ENCODE measurements at regions not wholly inside any gene's neighbourhood (a gene's known extent, or its start where the extent isn't known, plus 50 kb on each side); places are given as distances from the start of the nearest gene placed in this dataset.

DNA sequence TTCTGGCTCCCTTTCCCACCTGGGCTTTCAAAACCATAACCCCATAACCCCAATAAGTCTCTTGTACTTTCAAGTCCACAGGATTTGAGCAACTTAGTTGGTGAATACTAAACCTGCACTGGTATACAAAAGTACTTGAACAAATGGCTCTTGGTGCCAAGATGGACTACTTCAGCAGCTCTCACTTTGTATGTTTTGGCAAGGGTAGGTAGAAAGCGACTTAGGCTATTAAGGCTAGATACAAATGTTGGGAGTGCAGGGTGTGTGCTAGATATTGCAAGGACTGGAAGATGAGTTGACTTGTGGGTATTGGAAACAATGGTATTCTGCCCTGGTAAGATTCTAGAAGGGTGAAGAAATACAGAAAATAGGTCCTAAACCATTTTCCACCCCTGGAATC lies 182.6 kb upstream of the MOCS1 start:
- Histone ChIP-seq H3K4me1 (ENCODE audit: control insufficient read depth in 5 of 5, insufficient read depth in 5 of 5, low read length in 5 of 5) (no peaks in the 10 kb centered on the region), H3K9me3 (ENCODE audit: control insufficient read depth in 5 of 5, low read length in 5 of 5) (peaks cover 0 to 2% (median 0%) of the 10 kb centered on the region in 5 donors), H3K36me3 (ENCODE audit: control insufficient read depth in 5 of 5, insufficient read depth in 5 of 5, low read length in 5 of 5) (no peaks in the 10 kb centered on the region), H3K27ac (ENCODE audit: low read depth, low read length) (no peak overlapping the region), H3K27me3 (ENCODE audit: control insufficient read depth in 5 of 5, insufficient read depth in 4 of 5, low read length in 5 of 5) (peaks cover 0 to 4% (median 3%) of the 10 kb centered on the region in 5 donors), H3K4me3 (ENCODE audit: low read depth in 1 of 5, low read length in 5 of 5) (no peak overlapping the region), H3K9ac (ENCODE audit: low read length in 5 of 5) (no peak overlapping the region)

DNA sequence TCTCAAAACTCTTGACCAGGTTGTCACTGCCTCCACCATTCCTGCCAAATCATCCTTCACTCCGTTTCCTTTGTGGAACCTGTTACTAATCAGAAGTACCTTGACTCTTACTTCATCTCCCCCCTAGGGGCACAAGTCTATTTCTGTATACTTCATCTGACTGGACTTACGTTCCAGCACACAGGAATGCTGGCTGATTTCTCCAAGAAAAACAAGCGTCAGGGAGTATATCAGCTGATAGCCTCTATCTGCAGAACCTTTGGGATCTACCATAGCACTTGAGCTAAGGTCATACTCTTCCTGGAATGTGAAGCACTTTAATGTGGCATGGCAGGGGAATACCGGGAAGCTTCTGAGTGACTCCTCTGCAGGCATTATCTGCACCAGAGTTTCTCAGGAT lies 178.1 kb upstream of the MOCS1 start:
- no peaks in the 10 kb centered on the region for H3K36me3 ChIP-seq (ENCODE audit: control insufficient read depth in 5 of 5, insufficient read depth in 5 of 5, low read length in 5 of 5)
- no peak overlapping the region for H3K9ac ChIP-seq (ENCODE audit: low read length in 5 of 5)
- no peak overlapping the region for H3K4me3 ChIP-seq (ENCODE audit: low read depth in 1 of 5, low read length in 5 of 5)
- H3K27ac ChIP-seq (ENCODE audit: low read depth, low read length), result no peak overlapping the region
- peaks cover 0 to 4% (median 3%) of the 10 kb centered on the region in 5 donors for H3K27me3 ChIP-seq (ENCODE audit: control insufficient read depth in 5 of 5, insufficient read depth in 4 of 5, low read length in 5 of 5)
- no peaks in the 10 kb centered on the region for H3K4me1 ChIP-seq (ENCODE audit: control insufficient read depth in 5 of 5, insufficient read depth in 5 of 5, low read length in 5 of 5)
- peaks cover 5 to 17% (median 11%) of the 10 kb centered on the region in 5 donors for H3K9me3 ChIP-seq (ENCODE audit: control insufficient read depth in 5 of 5, low read length in 5 of 5)

DNA sequence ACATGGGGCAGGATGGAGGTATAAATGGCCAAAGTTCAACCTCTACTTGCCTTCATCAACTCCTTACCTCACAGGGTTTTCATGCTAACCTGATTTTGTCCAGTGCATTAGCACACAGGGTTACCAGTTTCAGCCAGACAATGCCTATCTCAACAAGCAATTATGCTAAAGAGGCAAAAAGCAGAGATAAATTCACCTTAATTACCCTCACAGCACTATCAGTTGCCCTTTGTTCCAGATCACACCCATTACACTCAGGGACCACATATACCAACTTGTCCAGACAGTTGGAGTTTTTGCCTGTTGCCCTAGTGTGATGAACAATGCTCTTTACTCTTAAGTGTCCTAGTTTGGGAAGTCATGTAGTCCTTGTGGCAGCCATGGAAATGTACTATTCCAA lies 174.5 kb upstream of the MOCS1 start:
- Histone ChIP-seq H3K9ac (ENCODE audit: low read length in 5 of 5) (no peak overlapping the region), H3K27ac (ENCODE audit: low read depth, low read length) (no peak overlapping the region), H3K9me3 (ENCODE audit: control insufficient read depth in 5 of 5, low read length in 5 of 5) (peaks cover 3 to 24% (median 15%) of the 10 kb centered on the region in 5 donors), H3K4me3 (ENCODE audit: low read depth in 1 of 5, low read length in 5 of 5) (no peak overlapping the region), H3K4me1 (ENCODE audit: control insufficient read depth in 5 of 5, insufficient read depth in 5 of 5, low read length in 5 of 5) (no peaks in the 10 kb centered on the region), H3K36me3 (ENCODE audit: control insufficient read depth in 5 of 5, insufficient read depth in 5 of 5, low read length in 5 of 5) (no peaks in the 10 kb centered on the region), H3K27me3 (ENCODE audit: control insufficient read depth in 5 of 5, insufficient read depth in 4 of 5, low read length in 5 of 5) (peaks cover 0 to 4% (median 0%) of the 10 kb centered on the region in 5 donors)

DNA sequence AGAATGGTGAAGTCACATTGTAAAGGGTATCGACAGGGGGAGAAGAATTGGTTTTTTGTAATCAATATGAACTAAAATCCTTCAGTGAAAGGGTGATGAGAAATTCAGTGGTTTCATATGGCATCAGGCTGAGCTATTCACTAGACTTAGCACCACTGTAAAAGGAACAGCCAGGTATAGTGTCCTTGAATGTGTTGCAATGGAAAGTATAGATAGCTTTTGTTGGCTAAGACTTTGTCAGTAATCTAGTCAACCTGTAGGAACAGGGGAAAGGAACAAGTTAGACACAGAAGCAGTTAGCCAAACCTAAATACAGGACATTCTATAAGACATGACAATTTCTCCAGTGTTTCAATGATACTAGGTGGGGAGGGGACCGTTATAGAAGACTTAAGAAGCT lies 172.6 kb upstream of the MOCS1 start:
- no peaks in the 10 kb centered on the region for H3K27me3 ChIP-seq (ENCODE audit: control insufficient read depth in 5 of 5, insufficient read depth in 4 of 5, low read length in 5 of 5)
- H3K4me1 ChIP-seq (ENCODE audit: control insufficient read depth in 5 of 5, insufficient read depth in 5 of 5, low read length in 5 of 5), result no peaks in the 10 kb centered on the region
- peaks cover 3 to 27% (median 15%) of the 10 kb centered on the region in 5 donors for H3K9me3 ChIP-seq (ENCODE audit: control insufficient read depth in 5 of 5, low read length in 5 of 5)
- no peak overlapping the region for H3K9ac ChIP-seq (ENCODE audit: low read length in 5 of 5)
- H3K27ac ChIP-seq (ENCODE audit: low read depth, low read length), result no peak overlapping the region
- H3K36me3 ChIP-seq (ENCODE audit: control insufficient read depth in 5 of 5, insufficient read depth in 5 of 5, low read length in 5 of 5), result no peaks in the 10 kb centered on the region
- H3K4me3 ChIP-seq (ENCODE audit: low read depth in 1 of 5, low read length in 5 of 5), result no peak overlapping the region

DNA sequence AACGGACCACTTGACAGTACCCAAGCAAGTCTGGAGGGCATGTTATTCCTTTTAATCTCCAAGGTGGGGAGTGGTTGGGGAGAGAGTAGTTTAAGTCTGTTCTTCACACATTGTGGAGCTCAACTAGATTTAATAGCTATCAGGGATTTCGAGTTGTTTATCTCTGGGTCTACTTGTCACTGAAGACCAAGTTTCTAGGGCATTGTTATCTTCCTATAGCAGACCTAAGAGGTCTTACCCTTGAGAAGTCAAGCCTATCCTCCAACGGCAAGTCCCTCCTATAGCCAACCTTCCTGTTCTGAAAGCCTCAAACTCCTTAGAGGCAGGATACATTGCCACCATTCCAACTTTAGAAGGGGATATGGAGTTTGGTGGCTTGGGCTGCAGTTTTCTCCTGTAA lies 164.5 kb upstream of the MOCS1 start:
- no peak overlapping the region for H3K27ac ChIP-seq (ENCODE audit: low read depth, low read length)
- no peaks in the 10 kb centered on the region for H3K36me3 ChIP-seq (ENCODE audit: control insufficient read depth in 5 of 5, insufficient read depth in 5 of 5, low read length in 5 of 5)
- no peaks in the 10 kb centered on the region for H3K4me1 ChIP-seq (ENCODE audit: control insufficient read depth in 5 of 5, insufficient read depth in 5 of 5, low read length in 5 of 5)
- no peak overlapping the region for H3K4me3 ChIP-seq (ENCODE audit: low read depth in 1 of 5, low read length in 5 of 5)
- peaks cover 0 to 3% (median 0%) of the 10 kb centered on the region in 5 donors for H3K27me3 ChIP-seq (ENCODE audit: control insufficient read depth in 5 of 5, insufficient read depth in 4 of 5, low read length in 5 of 5)
- no peak overlapping the region for H3K9ac ChIP-seq (ENCODE audit: low read length in 5 of 5)
- peaks cover 0 to 3% (median 0%) of the 10 kb centered on the region in 5 donors for H3K9me3 ChIP-seq (ENCODE audit: control insufficient read depth in 5 of 5, low read length in 5 of 5)

DNA sequence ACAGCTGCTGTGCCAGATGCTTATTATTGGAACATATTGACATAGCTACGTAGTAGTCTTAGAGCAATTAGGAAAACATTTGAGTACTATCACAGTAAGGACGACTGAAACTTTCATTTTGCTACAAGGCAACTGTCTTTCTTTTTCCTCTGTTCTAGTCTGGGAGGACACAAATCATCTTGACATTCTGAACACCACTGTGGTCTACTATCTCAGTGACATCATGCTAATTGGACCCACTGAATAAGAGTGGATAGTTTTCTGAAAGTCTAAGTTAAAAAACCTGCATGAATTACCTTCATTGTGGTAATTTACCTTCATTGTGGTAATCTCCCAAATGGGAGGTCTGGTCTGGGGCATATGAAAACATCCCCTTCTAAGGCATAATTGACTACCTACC lies 163.3 kb upstream of the MOCS1 start:
- Histone ChIP-seq H3K9ac (ENCODE audit: low read length in 5 of 5) (no peak overlapping the region), H3K36me3 (ENCODE audit: control insufficient read depth in 5 of 5, insufficient read depth in 5 of 5, low read length in 5 of 5) (no peaks in the 10 kb centered on the region), H3K27ac (ENCODE audit: low read depth, low read length) (no peak overlapping the region), H3K9me3 (ENCODE audit: control insufficient read depth in 5 of 5, low read length in 5 of 5) (peaks cover 0 to 2% (median 0%) of the 10 kb centered on the region in 5 donors), H3K4me3 (ENCODE audit: low read depth in 1 of 5, low read length in 5 of 5) (no peak overlapping the region), H3K27me3 (ENCODE audit: control insufficient read depth in 5 of 5, insufficient read depth in 4 of 5, low read length in 5 of 5) (peaks cover 0 to 3% (median 0%) of the 10 kb centered on the region in 5 donors), H3K4me1 (ENCODE audit: control insufficient read depth in 5 of 5, insufficient read depth in 5 of 5, low read length in 5 of 5) (no peaks in the 10 kb centered on the region)

DNA sequence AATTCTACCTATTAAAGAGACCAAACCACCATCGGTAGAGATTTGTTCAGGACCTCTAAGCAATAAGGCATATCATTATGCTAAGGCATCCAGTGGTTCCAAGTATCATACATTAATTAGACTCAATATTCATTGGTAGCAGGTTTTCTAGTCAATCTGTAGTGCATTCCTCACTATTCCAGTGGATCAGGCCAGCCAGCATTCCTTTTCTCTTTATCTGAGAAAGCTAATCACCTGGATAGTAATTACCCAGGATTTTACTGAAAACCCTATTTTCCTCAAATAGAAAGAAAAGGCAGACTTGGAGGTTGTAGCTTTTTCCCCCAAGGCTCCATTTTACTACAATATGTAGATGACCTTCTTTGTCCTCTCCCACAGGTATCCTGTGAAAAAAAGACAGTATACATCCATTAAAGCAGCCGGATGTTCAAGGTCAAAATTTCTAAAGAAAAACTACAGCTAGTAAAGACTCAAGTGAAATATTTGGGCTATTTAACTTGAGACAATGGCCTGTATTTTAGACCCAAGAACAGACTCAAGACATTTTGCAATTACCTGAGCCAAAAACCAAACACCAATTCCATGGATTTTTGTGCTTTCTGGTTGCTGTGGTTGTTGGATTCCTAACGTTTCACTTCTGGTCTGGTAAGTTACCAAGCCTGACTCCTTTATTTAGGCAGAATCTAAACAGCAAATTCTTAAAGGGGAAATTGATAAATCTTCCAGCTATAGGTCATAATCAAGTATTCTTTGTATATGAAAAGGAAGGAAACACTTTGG lies 149.1 kb upstream of the MOCS1 start:
- H3K9ac ChIP-seq (ENCODE audit: low read length in 5 of 5), result no peak overlapping the region
- H3K4me1 ChIP-seq (ENCODE audit: control insufficient read depth in 5 of 5, insufficient read depth in 5 of 5, low read length in 5 of 5), result no peaks in the 10 kb centered on the region
- H3K4me3 ChIP-seq (ENCODE audit: low read depth in 1 of 5, low read length in 5 of 5), result no peak overlapping the region
- H3K9me3 ChIP-seq (ENCODE audit: control insufficient read depth in 5 of 5, low read length in 5 of 5), result no peaks in the 10 kb centered on the region
- peaks cover 0 to 3% (median 0%) of the 10 kb centered on the region in 5 donors for H3K27me3 ChIP-seq (ENCODE audit: control insufficient read depth in 5 of 5, insufficient read depth in 4 of 5, low read length in 5 of 5)
- no peak overlapping the region for H3K27ac ChIP-seq (ENCODE audit: low read depth, low read length)
- no peaks in the 10 kb centered on the region for H3K36me3 ChIP-seq (ENCODE audit: control insufficient read depth in 5 of 5, insufficient read depth in 5 of 5, low read length in 5 of 5)

DNA sequence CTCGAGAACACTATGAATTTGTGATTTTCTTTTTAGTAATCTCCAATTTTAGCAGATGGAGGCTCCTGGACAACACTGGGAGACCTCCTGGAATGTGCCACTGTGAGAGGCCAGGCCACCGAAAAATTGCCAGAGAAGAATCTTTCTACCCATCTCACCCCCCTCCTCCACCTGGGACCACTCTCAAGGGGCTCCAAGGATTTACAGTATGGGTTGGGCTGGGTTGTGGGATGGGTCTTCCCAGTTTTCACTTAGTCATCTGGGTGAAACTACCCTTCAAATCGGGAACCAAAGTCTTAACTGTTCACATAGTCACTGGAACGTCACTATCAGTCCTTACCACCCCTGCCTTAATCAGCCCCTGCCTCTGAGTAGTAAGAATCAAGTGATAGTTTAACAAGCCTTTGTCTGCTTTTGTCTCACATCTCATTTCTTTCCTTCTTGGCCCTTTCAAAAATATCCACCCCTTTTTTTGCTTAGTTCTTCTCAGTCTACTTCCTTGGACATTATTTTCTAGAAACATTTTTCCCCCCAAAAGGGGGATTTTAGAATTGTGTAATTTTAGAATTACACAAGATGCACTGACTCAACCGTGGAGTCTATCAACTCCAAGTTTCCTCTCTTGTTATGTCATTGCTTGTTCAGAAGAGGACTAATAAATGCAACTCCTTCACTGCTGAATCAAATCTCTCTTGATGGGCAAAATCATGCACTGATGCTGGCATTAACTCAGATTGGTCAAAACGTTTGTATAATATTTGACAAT lies 148.2 kb upstream of the MOCS1 start:
- Histone ChIP-seq H3K9me3 (ENCODE audit: control insufficient read depth in 5 of 5, low read length in 5 of 5) (no peaks in the 10 kb centered on the region), H3K36me3 (ENCODE audit: control insufficient read depth in 5 of 5, insufficient read depth in 5 of 5, low read length in 5 of 5) (no peaks in the 10 kb centered on the region), H3K9ac (ENCODE audit: low read length in 5 of 5) (no peak overlapping the region), H3K27me3 (ENCODE audit: control insufficient read depth in 5 of 5, insufficient read depth in 4 of 5, low read length in 5 of 5) (peaks cover 0 to 5% (median 0%) of the 10 kb centered on the region in 5 donors), H3K4me3 (ENCODE audit: low read depth in 1 of 5, low read length in 5 of 5) (no peak overlapping the region), H3K4me1 (ENCODE audit: control insufficient read depth in 5 of 5, insufficient read depth in 5 of 5, low read length in 5 of 5) (no peaks in the 10 kb centered on the region), H3K27ac (ENCODE audit: low read depth, low read length) (no peak overlapping the region)

DNA sequence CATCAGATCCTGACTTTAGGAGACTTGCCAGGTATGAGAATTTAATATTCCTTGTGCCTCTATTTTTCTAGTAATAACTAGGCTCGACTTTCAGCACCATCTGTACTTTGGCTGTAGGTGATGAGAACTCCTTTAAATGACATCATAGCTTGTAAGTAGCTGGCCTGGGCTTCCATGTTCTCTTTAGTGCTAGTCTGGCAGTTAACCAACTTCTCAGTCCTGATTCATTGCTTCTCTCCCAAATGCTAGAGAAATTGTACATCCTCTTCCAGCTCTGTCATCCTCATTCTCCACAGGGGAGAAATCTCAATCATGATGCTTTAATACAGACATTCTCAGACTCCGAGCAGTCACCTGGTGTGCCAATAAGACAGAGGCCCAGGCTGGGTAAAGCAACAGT lies 143.5 kb upstream of the MOCS1 start:
- H3K27ac ChIP-seq (ENCODE audit: low read depth, low read length), result no peak overlapping the region
- H3K4me3 ChIP-seq (ENCODE audit: low read depth in 1 of 5, low read length in 5 of 5), result no peak overlapping the region
- H3K9ac ChIP-seq (ENCODE audit: low read length in 5 of 5), result no peak overlapping the region
- peaks cover 0 to 8% (median 0%) of the 10 kb centered on the region in 5 donors for H3K27me3 ChIP-seq (ENCODE audit: control insufficient read depth in 5 of 5, insufficient read depth in 4 of 5, low read length in 5 of 5)
- no peaks in the 10 kb centered on the region for H3K9me3 ChIP-seq (ENCODE audit: control insufficient read depth in 5 of 5, low read length in 5 of 5)
- peaks cover 0 to 24% (median 4%) of the 10 kb centered on the region in 5 donors for H3K4me1 ChIP-seq (ENCODE audit: control insufficient read depth in 5 of 5, insufficient read depth in 5 of 5, low read length in 5 of 5)
- H3K36me3 ChIP-seq (ENCODE audit: control insufficient read depth in 5 of 5, insufficient read depth in 5 of 5, low read length in 5 of 5), result no peaks in the 10 kb centered on the region

DNA sequence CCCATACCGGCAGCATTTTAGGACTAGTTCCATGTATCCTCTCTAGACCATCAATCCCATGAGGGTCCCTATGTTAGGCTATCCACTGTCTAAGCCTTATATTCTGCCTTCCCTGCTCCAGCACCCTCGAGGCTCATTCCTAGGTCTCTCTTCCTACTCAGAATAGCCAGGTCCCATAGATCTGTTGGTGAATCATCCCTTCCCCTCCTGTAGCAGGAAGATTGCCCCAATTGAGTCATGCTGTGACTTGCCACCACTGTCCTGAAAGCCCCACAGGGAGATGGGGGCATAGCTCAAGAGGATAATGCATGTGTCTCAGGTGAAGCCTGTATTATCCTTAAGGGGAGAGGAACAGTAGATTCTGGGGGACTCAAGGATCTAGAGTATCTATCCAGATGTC lies 143.1 kb upstream of the MOCS1 start:
- H3K27ac ChIP-seq (ENCODE audit: low read depth, low read length), result no peak overlapping the region
- no peak overlapping the region for H3K9ac ChIP-seq (ENCODE audit: low read length in 5 of 5)
- H3K4me3 ChIP-seq (ENCODE audit: low read depth in 1 of 5, low read length in 5 of 5), result no peak overlapping the region
- peaks cover 0 to 24% (median 4%) of the 10 kb centered on the region in 5 donors for H3K4me1 ChIP-seq (ENCODE audit: control insufficient read depth in 5 of 5, insufficient read depth in 5 of 5, low read length in 5 of 5)
- H3K36me3 ChIP-seq (ENCODE audit: control insufficient read depth in 5 of 5, insufficient read depth in 5 of 5, low read length in 5 of 5), result no peaks in the 10 kb centered on the region
- no peaks in the 10 kb centered on the region for H3K9me3 ChIP-seq (ENCODE audit: control insufficient read depth in 5 of 5, low read length in 5 of 5)
- peaks cover 0 to 8% (median 0%) of the 10 kb centered on the region in 5 donors for H3K27me3 ChIP-seq (ENCODE audit: control insufficient read depth in 5 of 5, insufficient read depth in 4 of 5, low read length in 5 of 5)
